Activated naive CD8-positive, alpha-beta T cell treated with anti-CD3 and anti-CD28 coated beads, Interleukin-2, amount 50 U/mL, for 24 hours (primary cell): ENCODE measurements at regions not wholly inside any gene's neighbourhood (a gene's known extent, or its start where the extent isn't known, plus 50 kb on each side); places are given as distances from the start of the nearest gene placed in this dataset.
"Not testable (repeated sequence)": the region's sequence is repeated elsewhere in the genome, so short reads cannot be mapped to it uniquely, and the experiment has no call there.

Experiments used
- ATAC-seq: fragments of 150-1000 bp; cut with Tn5 transposase; one replicate; pipeline ENCODE4 v1.10.0; 2021
- DNase-seq: peaks from one replicate; pipeline ENCODE4 v3.0.0; 2021
- H3K27ac Mint-ChIP-seq: one replicate; pipeline ENCODE4 v1.8.0; 2021; ENCODE audit warnings: mild to moderate bottlenecking, mixed read lengths
- H3K27me3 Mint-ChIP-seq: one replicate; pipeline ENCODE4 v1.8.0; 2021; ENCODE audit warnings: mixed read lengths
- H3K36me3 Mint-ChIP-seq: one replicate; pipeline ENCODE4 v1.8.0; 2021; ENCODE audit warnings: low read depth, mixed read lengths
- H3K4me1 Mint-ChIP-seq: one replicate; pipeline ENCODE4 v1.8.0; 2021; ENCODE audit warnings: mixed read lengths
- H3K4me3 Mint-ChIP-seq: one replicate; pipeline ENCODE4 v1.8.0; 2021; ENCODE audit warnings: mild to moderate bottlenecking, moderate library complexity, mixed read lengths
- H3K9me3 Mint-ChIP-seq: one replicate; pipeline ENCODE4 v1.8.0; 2021; ENCODE audit warnings: mixed read lengths

DNA sequence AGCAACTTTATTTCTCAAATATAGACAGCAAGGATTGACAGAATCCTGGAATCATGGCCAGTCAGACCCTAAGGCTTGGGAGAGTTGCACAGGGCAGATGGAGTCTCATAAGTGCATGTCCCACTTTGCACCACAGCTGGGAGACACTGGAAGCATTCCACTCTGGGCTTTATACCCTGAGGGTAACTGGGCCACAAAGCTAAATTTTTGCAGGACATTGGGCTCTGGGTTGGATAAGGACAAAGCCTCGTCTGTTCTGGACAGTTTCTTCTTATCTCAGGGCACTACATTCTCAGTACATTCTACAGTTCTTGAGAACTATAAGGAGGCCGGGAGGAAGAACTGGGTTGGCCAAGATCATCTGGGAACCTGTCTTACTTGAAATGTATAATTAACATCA lies 158.3 kb upstream of the IGFBP3 start:
- no peak for ATAC-seq
- H3K27ac Mint-ChIP-seq, result no peak overlapping the region
- no peaks in the 10 kb centered on the region for H3K9me3 Mint-ChIP-seq
- no peak for DNase-seq
- no peaks in the 10 kb centered on the region for H3K4me1 Mint-ChIP-seq
- H3K27me3 Mint-ChIP-seq, result no peaks in the 10 kb centered on the region
- H3K4me3 Mint-ChIP-seq, result no peak overlapping the region
- no peaks in the 10 kb centered on the region for H3K36me3 Mint-ChIP-seq

- H3K4me3 Mint-ChIP-seq, result no peak overlapping the region
- no peaks in the 10 kb centered on the region for H3K36me3 Mint-ChIP-seq
- no peaks in the 10 kb centered on the region for H3K27me3 Mint-ChIP-seq
- no peaks in the 10 kb centered on the region for H3K9me3 Mint-ChIP-seq
- ATAC-seq, result no peak
- H3K4me1 Mint-ChIP-seq, result no peaks in the 10 kb centered on the region
- H3K27ac Mint-ChIP-seq, result no peak overlapping the region
- no peak for DNase-seq
These were observed 155.5 kb upstream of the IGFBP3 start for GRCh38 chr7:46076527-46076926.

GRCh38 chr7:46072722-46073121 lies 151.7 kb upstream of the IGFBP3 start:
- H3K9me3 Mint-ChIP-seq, result no peaks in the 10 kb centered on the region
- no peaks in the 10 kb centered on the region for H3K36me3 Mint-ChIP-seq
- no peaks in the 10 kb centered on the region for H3K4me1 Mint-ChIP-seq
- no peak for ATAC-seq
- no peak overlapping the region for H3K27ac Mint-ChIP-seq
- DNase-seq, result no peak
- no peaks in the 10 kb centered on the region for H3K27me3 Mint-ChIP-seq
- H3K4me3 Mint-ChIP-seq, result no peak overlapping the region

GRCh38 chr7:46071601-46072000 lies 150.5 kb upstream of the IGFBP3 start:
- H3K4me3 Mint-ChIP-seq, result no peak overlapping the region
- DNase-seq (no peak), ATAC-seq (no peak)
- no peaks in the 10 kb centered on the region for H3K36me3 Mint-ChIP-seq
- no peaks in the 10 kb centered on the region for H3K27me3 Mint-ChIP-seq
- H3K27ac Mint-ChIP-seq, result no peak overlapping the region
- H3K4me1 Mint-ChIP-seq, result no peaks in the 10 kb centered on the region
- no peaks in the 10 kb centered on the region for H3K9me3 Mint-ChIP-seq

DNA sequence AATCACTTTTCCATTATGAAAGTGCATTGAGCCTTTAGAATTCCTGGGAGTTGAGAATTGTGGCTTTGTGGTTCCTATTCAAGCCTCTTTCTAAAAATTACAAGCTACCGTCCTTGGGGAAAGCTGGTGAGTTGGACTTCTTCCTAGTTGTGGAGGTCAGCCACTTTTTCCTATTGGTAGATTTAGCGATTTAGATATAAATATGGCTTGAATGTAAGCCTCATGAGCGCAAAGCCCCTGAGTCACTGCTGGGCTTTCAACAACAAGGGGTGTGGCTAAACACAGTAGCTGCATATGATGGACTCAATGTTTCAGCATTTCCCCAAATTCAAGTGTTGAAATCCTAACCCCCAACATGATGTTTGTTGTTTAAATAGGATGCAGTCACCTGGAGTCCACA lies 150.0 kb upstream of the IGFBP3 start:
- Mint-ChIP-seq H3K36me3 (no peaks in the 10 kb centered on the region), H3K4me1 (no peaks in the 10 kb centered on the region), H3K4me3 (no peak overlapping the region), H3K9me3 (no peaks in the 10 kb centered on the region), H3K27ac (no peak overlapping the region), H3K27me3 (no peaks in the 10 kb centered on the region)
- DNase-seq (no peak), ATAC-seq (no peak)

- H3K4me1 Mint-ChIP-seq, result no peaks in the 10 kb centered on the region
- ATAC-seq (no peak), DNase-seq (no peak)
- H3K27me3 Mint-ChIP-seq, result no peaks in the 10 kb centered on the region
- H3K4me3 Mint-ChIP-seq, result no peak overlapping the region
- no peak overlapping the region for H3K27ac Mint-ChIP-seq
- H3K9me3 Mint-ChIP-seq, result no peaks in the 10 kb centered on the region
- H3K36me3 Mint-ChIP-seq, result no peaks in the 10 kb centered on the region
These were observed 147.1 kb upstream of the IGFBP3 start for GRCh38 chr7:46068159-46068558.

- Mint-ChIP-seq H3K4me1 (no peaks in the 10 kb centered on the region), H3K9me3 (no peaks in the 10 kb centered on the region), H3K36me3 (no peaks in the 10 kb centered on the region), H3K4me3 (no peak overlapping the region), H3K27me3 (no peaks in the 10 kb centered on the region), H3K27ac (no peak overlapping the region)
- no peak for DNase-seq
- no peak for ATAC-seq
These were observed 138.4 kb upstream of the IGFBP3 start for GRCh38 chr7:46059308-46060020.

GRCh38 chr7:46058086-46058823 lies 137.2 kb upstream of the IGFBP3 start:
- Mint-ChIP-seq H3K4me1 (no peaks in the 10 kb centered on the region), H3K36me3 (no peaks in the 10 kb centered on the region), H3K27me3 (no peaks in the 10 kb centered on the region), H3K4me3 (no peak overlapping the region), H3K27ac (no peak overlapping the region), H3K9me3 (no peaks in the 10 kb centered on the region)
- ATAC-seq, result no peak
- DNase-seq, result no peak

- H3K36me3 Mint-ChIP-seq, result no peaks in the 10 kb centered on the region
These were observed 133.8 kb upstream of the IGFBP3 start for GRCh38 chr7:46054915-46055314.

GRCh38 chr7:46054272-46054671 lies 133.2 kb upstream of the IGFBP3 start:
- H3K27ac Mint-ChIP-seq, result no peak overlapping the region
- H3K27me3 Mint-ChIP-seq, result no peaks in the 10 kb centered on the region
- ATAC-seq (no peak), DNase-seq (no peak)
- H3K4me3 Mint-ChIP-seq, result no peak overlapping the region
- H3K4me1 Mint-ChIP-seq, result no peaks in the 10 kb centered on the region
- H3K36me3 Mint-ChIP-seq, result no peaks in the 10 kb centered on the region
- H3K9me3 Mint-ChIP-seq, result no peaks in the 10 kb centered on the region

More at GRCh38 chr7:46054915-46055314, 133.8 kb upstream of the IGFBP3 start:
- Mint-ChIP-seq H3K4me3 (no peak overlapping the region), H3K9me3 (no peaks in the 10 kb centered on the region), H3K27me3 (no peaks in the 10 kb centered on the region), H3K4me1 (no peaks in the 10 kb centered on the region), H3K27ac (no peak overlapping the region)
- DNase-seq, result no peak
- ATAC-seq, result no peak

- Mint-ChIP-seq H3K9me3 (no peaks in the 10 kb centered on the region), H3K4me3 (no peak overlapping the region), H3K27ac (no peak overlapping the region), H3K36me3 (no peaks in the 10 kb centered on the region), H3K27me3 (no peaks in the 10 kb centered on the region), H3K4me1 (no peaks in the 10 kb centered on the region)
- no peak for DNase-seq
- ATAC-seq, result no peak
These were observed 126.5 kb upstream of the IGFBP3 start for GRCh38 chr7:46047581-46047980.

DNA sequence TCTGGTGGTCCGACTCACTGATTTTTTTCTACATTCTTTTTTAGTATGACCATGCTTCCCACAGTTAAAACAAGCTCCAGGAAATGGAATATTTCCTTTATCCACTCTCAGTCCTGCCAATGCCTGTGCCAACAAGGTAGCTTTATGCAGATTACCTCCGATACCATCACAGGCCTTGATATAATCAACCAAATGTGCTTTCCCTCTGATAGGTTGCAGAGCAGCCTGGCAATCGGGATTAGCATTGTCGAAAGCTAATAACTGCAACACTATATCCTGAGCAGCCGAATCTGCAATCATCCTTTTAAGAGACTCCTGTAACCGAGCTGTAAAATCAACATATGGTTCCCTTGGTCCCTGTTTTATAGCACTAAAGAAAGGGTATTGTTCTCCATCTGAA lies 122.3 kb upstream of the IGFBP3 start:
- H3K27me3 Mint-ChIP-seq, H3K4me1 Mint-ChIP-seq, H3K9me3 Mint-ChIP-seq: not testable (repeated sequence)

DNA sequence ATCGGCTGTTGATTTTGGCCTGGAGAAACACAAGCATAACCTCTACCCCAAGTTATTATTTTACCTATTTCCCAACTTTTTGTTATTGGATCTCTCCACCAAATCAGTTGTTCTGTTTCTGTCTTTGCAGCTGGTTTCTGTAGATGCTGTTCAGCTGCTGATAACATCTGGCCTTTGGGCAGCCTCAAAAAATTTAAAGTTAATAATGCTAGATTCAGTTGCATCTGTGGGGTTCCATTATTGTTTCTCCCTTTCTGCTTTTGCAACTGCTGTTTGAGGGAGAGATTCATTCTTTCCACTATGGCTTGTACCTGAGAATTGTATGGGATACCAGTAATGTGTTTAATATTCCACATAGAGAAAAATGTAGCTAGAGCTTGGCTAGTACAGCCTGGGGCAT lies 118.7 kb upstream of the IGFBP3 start:
- H3K4me1 Mint-ChIP-seq, ATAC-seq, H3K27me3 Mint-ChIP-seq, H3K4me3 Mint-ChIP-seq, H3K36me3 Mint-ChIP-seq, H3K9me3 Mint-ChIP-seq, H3K27ac Mint-ChIP-seq, DNase-seq: not testable (repeated sequence)

More for the DNA sequence above, 122.3 kb upstream of the IGFBP3 start:
- DNase-seq, H3K27ac Mint-ChIP-seq, ATAC-seq, H3K36me3 Mint-ChIP-seq, H3K4me3 Mint-ChIP-seq: not testable (repeated sequence)

DNA sequence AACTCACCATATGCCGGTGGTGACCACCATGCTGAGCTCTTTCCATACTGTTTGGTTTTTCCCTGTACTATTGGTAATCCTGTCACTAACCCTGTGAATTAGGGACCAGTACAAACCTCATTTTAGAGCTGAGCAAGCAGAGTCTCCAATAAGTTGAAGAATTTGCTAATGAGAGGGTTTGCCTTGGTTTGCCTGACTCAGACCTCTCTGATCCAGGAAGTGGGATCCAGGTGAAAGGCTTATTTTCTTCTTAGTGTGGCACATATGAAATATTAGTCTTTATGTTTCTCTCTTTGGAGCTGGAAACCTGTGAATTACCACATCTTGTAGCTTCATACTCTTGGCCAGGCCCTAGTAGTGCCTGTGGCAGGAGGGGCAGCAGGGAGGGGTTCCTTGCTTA lies 114.1 kb upstream of the IGFBP3 start:
- no peaks in the 10 kb centered on the region for H3K36me3 Mint-ChIP-seq
- H3K27me3 Mint-ChIP-seq, result no peaks in the 10 kb centered on the region
- no peaks in the 10 kb centered on the region for H3K4me1 Mint-ChIP-seq

GRCh38 chr7:46034056-46034768 lies 113.1 kb upstream of the IGFBP3 start:
- no peak for DNase-seq
- no peak for ATAC-seq
- no peak overlapping the region for H3K4me3 Mint-ChIP-seq

More for the DNA sequence above, 114.1 kb upstream of the IGFBP3 start:
- Mint-ChIP-seq H3K27ac (no peak overlapping the region), H3K4me3 (no peak overlapping the region), H3K9me3 (no peaks in the 10 kb centered on the region)
- DNase-seq, result no peak
- no peak for ATAC-seq

More at GRCh38 chr7:46034056-46034768, 113.1 kb upstream of the IGFBP3 start:
- no peaks in the 10 kb centered on the region for H3K27me3 Mint-ChIP-seq
- no peaks in the 10 kb centered on the region for H3K9me3 Mint-ChIP-seq
- H3K4me1 Mint-ChIP-seq, result no peaks in the 10 kb centered on the region
- H3K27ac Mint-ChIP-seq, result no peak overlapping the region
- no peaks in the 10 kb centered on the region for H3K36me3 Mint-ChIP-seq
